ENCODE measurements at regions not wholly inside any gene's neighbourhood (a gene's known extent, or its start where the extent isn't known, plus 50 kb on each side); places are given as distances from the start of the nearest gene placed in this dataset.
"Not testable (repeated sequence)": the region's sequence is repeated elsewhere in the genome, so short reads cannot be mapped to it uniquely, and the experiment has no call there.

DNA sequence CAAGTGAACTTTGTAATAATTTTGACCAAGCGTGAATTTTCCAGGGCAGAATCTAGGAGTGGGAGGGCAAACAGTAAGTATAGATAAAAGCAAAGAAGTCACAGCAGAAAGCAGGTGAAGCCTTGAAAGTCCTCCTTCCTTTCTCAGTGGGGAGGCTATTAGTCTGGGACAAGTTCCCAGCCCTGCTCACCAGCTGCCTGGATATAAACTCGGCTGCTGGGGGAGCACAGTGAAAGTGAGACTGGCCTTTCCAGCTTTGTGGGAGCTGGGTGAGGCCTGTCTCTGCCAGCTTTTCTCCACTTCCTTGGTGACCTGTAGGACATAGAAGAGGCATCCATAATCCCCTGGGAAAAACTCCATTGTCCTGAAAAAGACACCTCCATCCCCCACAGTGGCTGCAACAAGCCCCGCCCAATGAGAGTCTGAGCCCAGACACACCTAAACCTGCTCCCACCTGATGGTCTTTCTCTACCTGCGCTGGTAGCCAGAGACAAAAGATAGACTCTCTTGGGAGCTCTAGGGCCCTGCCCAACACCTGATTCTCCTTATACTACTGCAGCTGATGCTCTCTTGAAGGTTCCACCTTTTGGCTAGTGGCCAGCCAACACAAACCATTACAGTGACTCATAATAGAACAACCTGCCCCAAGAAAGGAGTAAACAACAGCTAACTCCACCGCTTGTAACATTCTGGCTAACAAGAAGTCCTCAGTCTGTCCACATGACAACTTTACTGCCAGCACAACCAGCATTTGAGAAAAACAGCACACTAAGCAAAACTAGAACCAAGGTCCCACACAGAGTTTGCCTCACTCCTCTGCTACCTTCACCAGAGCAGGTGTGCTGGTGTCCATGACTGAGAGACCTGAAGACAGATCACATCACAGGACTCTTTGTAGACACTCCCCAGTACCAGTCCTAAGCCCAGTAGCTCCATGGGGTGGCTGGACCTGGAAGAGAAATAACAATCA, 252.2 kb upstream of the SLITRK6 start:
- DNase-seq (ENCODE audit: low spot score), result no peak

DNA sequence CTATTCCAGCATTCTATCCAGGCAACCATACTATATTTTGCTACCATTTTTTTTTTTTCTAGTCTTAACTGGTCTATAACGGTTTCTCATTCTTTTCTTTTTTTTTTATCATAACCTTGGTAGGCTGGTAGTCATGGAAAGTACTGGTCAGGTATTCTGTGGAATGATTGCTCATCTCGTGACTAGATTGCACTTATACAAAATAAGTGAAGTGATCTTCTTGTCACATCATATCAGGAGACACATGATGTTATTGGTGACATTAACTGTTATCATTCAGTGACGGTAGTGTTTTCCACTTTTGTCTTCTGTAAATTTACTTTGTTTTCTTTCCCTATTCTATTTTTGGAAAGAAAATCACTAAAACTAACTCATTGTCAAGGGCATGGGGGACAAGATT, 239.3 kb upstream of the SLITRK6 start:
- DNase-seq (ENCODE audit: low spot score), result no peak

DNA sequence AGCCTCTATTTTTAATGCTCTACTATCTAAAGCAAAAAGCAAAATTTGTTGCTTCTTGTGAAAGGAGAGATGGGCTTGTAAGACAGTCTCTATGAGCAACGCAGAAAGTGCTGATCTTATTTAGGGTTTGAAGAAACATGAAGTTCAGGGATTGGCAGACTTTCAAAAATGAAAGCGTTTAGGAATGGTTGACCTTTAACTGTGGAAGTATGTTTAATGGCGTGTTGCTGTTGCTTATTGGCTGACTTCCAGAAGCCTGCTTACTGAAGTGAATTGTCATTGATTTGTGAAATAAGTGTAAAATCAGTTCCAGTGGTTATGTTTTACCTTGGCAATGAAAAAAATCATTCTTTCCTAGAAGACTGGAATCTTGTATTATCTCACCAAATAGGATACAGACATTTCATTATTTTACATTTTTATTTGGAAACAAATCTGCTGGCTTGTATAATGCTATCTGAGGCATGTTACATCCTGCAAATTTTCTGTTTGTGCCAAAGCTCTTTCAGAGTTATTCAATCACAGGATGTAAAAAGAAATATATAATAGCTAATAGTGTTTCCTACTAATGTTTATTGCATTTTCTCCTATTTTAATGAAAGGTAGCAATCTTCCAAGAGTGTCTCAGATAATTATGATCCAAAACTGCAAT, 221.3 kb upstream of the SLITRK6 start:
- DNase-seq (ENCODE audit: low spot score), result peak; percentile 37

DNA sequence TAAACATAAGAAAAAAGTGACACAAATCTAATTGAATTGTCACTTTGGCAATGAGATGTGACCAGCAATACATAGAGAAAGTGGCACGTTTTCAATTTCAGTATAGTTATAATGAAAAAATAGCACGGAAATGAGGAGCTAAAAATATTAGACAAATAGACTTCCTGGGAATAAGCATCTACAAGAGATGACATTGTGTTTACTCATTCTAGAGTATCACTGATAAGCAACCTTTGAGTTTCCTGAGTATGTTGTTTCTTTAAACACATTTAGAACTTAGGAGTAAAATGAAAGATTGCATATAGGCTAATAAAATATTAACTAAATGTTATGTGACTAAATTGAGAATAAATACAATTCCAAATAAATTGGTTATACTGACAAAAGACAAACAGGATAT, 207.1 kb upstream of the SLITRK6 start:
- DNase-seq (ENCODE audit: low spot score), result peak; percentile 29

DNA sequence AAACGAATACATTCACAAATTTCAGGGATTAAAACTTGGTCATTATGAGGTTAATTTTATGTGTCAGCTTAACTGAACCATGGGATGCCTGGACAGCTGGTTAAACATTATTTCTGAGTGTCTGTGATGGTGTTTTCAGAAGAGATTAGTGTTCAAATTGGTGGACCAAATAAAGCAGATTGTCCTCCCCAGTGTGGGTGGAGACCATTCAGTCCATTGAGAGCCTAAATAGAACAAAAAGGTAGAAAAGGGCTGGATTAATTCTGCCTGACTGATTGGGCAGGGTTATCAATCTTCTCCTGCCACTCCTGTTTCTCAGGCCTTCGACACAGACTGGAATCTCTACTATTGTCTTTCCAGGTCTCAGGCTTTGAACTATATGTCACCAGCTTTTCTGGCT, 203.8 kb upstream of the SLITRK6 start:
- no peak for DNase-seq (ENCODE audit: low spot score)

DNA sequence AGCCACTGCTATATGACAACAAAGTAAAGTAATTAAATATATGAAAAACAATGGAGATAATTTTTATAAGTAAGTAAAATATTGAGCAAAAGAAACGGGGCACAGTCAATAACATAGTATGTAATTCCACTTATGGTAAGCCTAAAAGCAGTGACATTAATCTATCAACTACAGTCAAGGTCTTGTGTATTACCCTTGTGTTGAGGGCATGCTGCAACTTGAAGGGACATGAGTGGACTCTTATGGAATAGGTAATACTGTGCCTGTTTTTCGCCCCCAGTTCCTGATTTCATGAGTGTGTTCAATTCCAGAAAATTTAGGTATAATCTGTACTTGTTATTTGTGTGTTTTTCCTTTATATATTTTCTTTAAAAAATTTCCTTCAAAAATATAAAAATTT, 201.3 kb upstream of the SLITRK6 start:
- no peak for DNase-seq (ENCODE audit: low spot score)

DNA sequence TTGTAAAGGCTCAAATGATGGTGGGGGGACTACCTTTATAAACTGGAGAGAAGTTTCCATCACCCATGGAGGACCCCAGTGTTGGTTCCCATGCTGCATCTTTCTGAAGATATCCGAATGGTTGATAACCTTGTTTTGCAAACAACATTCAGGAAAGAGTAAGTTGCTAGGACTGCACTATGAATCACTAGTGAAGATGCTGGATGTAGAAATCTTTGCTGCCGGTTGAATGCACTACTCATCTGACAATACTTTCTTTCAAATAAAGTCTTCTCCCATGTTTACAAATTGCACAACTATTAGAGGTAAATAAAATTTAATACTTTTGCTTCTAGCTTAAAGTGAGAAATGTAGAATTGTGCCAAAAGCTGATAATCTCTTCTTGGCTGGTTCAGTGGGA, 198.4 kb upstream of the SLITRK6 start:
- no peak for DNase-seq (ENCODE audit: low spot score)

DNA sequence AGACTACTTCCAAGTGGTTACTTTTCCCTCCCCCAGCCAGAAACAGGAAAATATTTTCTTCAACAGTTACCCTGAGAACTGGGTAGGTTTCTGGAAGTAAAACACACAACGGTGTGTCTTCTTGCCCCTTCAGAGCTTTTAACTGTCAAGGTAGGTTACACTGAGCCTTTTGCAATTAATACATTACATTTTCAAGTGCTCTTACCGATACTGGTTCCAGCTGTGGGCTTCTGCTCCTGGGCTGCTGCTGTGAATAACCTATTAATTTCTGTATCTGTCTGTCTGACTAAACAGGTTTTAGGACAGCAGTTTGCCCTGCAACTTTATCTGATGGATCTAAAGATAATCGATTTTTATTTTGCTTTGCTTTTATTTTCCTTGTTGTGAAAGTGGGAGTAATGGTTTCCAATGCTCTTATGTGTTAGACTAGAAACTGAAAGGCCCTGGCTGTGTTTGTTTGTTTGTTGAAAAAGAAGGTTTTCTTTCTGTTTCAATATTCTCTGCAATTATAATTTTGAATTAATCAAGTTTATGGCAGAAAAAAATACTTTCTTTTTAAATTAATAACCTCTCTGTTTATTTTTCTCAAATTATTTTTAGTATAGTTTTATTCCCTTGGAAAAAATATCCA, 196.7 kb upstream of the SLITRK6 start:
- no peak for DNase-seq (ENCODE audit: low spot score)

DNA sequence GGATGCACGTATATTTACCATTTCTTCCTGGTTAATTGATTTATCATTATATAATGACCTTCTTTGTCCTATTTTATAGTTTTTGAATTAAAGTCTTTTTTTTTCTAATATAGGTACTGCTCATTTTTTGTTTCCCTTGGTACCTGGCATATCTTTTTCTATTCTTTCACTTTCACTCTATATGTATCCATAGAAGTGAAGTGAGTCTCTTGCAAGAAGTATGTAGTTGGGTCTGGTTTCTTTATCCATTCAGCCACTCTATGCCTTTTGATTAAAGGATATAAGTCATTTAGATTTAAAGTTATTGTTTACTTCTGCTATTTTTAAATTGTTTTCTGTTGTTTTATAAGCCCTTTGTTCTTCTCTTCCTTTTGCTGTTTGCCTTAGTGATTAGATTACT, 194.3 kb upstream of the SLITRK6 start:
- DNase-seq (ENCODE audit: low spot score), result no peak

DNA sequence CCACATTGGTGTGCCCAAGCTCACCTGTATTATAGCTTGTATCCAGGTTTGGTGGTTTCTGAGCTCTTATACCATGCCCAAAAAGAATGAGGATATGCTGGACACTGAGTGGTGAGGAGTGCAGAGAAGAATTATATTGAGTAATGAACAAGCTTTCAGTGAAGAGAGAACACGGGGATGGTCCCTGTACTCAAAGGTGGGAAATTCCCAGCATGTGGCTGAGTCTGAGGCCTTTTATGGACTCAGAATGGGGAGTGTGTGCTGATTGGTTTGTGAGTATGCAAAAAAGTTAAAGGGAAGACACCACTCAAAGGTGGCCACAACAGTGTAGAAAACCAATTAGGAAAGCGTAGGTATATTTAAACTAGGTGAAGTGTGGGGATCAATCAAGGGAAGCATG, 191.2 kb upstream of the SLITRK6 start:
- no peak for DNase-seq (ENCODE audit: low spot score)

DNA sequence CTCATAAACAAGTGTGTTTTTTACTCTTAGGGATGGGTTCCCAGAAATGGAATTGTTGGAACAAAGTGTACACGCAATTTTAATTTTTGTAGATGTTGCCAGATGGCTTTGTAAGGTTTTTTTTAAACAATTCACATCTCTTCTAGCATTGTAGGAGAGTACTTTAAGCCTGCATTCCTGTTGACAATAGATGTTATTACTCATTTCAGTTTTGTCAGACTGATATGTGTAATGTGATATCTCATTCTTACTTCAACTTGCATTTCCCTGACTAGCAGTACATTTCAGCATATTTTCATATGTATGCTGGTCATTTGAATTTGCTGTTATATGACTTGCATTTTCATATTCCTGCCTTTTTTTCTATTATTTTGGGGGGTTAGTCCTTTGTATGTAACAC, 186.6 kb upstream of the SLITRK6 start:
- DNase-seq (ENCODE audit: low spot score), result peak; percentile 57

DNA sequence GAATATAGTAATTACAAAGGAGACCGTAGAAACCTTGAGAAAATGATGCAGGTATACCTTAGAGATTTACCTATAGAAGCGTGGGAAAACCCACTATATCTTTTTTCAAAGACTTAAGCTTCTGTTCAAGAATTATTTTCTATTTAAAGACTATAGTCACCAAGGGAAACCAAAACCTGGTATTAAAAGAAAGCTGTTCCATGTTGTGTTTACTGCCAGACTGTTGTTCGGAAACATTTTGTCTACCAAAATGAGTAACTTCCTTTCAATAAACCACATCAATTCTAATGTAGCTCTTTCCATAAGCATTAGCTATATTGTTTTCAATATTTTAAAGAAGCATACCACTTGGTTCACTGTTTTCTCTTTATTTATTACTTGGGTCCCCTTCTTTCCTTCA, 182.9 kb upstream of the SLITRK6 start:
- no peak for DNase-seq (ENCODE audit: low spot score)

DNA sequence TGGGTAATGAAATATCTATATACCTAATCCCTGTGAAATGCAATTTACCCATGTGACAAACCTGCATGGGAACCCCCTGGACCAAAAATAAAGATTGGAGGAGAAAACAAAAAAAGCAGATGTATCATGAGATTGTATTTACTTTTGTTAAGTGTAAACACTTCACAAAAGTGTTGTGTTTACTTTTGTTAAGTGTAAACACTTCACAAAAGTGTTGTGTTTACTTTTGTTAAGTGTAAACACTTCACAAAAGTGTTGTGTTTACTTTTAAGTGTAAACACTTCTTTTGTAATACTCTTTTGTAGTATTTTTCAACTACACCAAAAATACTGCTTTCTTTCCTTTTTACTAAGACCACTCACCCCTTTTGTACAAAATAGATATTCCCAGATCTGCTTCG, 181.2 kb upstream of the SLITRK6 start:
- not testable (repeated sequence) for DNase-seq (ENCODE audit: low spot score)

DNA sequence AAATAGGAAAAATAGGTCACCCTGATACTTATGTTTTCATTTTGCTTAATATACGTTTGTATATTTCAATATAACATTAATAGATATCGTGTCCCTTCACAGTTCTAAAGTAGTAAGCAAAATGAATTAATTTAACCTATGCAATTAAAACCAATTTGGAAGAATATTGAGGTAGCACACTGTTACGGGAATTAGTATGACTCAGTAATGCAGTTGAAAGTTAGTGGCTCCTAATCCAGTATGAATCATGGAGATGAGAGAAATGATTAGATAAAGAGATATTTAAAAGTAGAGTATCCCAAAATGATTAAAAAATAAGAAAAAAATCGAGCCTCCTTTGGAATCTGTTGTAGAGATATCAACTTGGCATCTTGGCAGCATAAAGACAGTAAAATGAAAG, 177.0 kb upstream of the SLITRK6 start:
- DNase-seq (ENCODE audit: low spot score), result no peak

DNA sequence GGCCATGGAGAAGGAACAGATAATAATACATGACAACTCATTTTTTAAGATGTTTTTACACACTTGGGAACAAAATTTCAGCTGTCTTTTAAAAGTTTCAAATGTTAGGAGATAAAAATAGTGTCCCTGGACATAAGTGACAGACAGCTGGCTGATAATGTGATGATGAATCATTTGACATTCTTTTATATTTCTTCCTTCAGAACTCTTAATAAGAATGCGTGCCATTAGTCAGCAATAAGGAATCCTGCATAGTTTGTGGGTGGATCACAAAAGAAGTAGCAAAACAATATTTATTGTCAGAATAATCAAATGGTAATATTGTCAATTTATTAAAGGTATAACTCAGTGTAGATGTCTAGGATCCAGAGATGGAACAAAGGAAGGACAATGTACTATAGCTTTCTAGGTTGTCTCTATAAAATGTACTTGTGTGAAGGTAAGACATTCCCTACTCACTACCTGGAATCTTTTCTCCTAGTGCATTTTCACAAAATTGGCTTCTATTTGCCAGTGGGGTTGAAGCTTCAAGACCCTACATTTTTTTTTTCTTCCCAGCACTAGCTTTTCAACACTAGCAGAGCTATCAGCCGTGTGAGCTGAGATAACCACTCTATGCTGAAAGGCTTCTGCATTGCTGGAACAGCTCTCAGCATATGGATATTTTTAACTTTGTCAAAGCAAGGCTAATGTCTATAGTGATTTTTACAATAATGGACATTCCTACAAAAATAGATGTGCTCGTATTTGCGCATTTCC, 175.6 kb upstream of the SLITRK6 start:
- peak; percentile 51 for DNase-seq (ENCODE audit: low spot score)

DNA sequence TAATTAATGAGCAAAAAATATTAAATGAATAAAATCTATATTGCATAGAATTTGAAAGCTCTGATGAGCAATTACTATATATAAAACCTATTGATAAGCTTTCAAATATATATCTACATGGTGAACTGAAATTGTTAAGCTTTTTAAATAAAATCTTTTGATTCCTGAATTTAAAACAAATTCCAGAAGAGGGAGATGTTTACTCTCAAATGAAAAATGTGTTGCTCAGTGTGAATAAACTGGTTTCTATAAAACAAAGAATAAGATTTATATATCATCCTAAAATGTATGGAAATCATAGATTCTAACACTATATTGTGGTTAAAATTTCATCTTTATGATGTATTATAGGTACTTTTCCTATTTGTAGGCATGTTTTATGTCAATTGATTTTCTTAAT, 171.5 kb upstream of the SLITRK6 start:
- DNase-seq (ENCODE audit: low spot score), result peak; percentile 33

DNA sequence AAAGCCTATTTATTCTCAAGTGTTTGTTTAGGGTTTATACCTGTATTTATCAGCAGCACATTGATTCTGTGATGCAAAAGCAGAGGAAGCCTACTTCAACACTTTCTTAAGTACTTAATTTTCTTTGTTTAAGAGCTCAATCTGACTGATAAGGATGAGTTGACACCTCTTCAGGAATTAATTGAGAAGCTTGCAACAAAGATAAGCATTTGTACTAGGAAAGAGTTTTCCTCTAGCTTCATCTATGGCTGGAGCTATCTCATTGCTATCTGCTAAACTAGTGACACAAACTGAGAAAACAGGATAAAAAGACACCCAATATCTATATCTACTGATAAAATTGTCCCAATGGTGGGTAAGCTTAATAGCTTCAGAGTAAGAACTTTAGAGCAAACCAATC, 170.1 kb upstream of the SLITRK6 start:
- no peak for DNase-seq (ENCODE audit: low spot score)

DNA sequence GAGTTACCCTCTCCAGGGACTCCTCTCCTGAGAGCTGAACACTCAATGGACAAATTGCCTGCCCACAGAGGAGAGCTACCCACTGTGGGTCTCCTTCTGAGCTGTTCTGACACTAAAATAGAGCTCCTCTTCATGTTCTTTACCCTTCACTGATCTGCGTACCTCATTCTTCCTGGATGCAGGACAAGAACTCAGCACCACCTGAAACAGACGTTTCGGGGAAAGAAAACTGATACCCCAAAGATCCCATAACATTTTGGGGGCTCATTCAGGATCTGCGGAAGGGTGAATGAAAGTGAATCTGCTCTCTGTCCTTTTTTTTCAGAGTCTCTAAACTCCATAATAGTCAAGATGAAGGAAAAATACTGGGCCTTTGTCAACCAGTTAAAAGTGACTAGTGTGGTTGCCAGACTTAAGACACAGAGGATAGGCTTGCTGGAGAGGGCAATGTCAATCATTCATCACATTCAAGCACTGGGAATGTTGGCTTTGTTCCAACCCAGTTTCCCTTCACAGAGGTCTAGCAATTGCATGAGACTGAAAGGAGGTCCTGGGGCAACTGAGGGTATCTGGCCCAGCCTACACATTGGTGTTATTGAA, 136.7 kb upstream of the SLITRK6 start:
- no peak for DNase-seq (ENCODE audit: low spot score)

DNA sequence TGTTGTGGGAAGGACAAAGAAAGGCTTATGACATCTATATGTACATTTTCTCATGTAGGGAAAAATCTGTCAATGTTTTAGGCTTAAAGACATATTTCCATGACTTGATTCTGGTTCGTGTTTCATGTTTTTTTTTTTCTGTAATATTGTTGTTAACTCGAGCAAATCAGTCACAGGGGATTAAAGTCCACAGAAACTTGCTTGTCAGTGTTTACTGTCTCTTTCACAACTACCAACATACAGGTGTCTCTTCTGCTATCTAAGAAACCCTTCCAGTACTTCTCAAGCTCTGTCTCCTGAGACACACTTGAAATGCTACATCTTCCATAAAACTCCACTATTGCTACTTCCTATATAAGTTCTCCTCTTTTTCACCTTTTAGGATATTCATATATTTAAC, 130.9 kb upstream of the SLITRK6 start:
- no peak for DNase-seq (ENCODE audit: low spot score)

DNA sequence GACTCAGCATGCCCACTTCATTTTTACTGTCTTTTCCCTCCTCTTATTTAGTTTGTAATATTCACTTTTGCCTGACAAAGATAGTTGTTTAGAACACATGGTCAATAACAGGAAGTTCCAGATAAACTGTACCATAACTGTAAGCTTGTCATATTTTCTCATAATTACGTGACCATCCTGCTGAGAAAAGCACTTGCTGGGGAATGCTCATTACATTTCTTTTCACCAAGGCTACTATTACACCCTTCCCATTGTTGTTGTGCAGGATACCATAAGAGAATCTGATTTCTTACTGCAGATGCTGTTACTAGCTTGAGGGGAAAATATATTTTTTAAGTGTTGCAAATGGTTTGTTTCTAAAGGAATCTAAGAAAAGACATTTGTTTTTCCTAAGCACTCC, 111.7 kb upstream of the SLITRK6 start:
- DNase-seq (ENCODE audit: low spot score), result no peak

DNA sequence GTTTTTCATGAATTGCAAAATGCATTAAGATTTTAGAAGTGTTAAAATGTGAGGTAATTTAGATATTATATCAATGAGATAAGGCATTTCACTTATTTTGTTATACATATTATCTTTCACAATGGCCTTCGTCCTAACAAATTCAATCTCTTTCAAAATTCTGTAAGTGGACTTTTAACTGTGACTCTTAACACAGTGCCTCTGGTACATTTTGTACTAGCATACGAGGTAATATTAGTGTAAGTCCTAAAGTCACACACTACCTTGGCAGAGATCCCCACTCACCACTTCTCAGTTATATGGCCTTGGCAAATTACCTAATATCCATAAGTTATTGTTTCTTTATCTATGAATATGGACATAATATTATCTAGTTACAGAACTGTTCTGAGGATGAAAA, 101.3 kb upstream of the SLITRK6 start:
- no peak for DNase-seq (ENCODE audit: low spot score)
